ENCODE measurements at regions not wholly inside any gene's neighbourhood (a gene's known extent, or its start where the extent isn't known, plus 50 kb on each side); places are given as distances from the start of the nearest gene placed in this dataset.

GRCh38 chr5:15373151-15373550, 126.8 kb upstream of the FBXL7 start:
- in situ Hi-C loops (cut with MboI; ENCODE audit: low sequenced_read_pairs) (no loop called here), intact Hi-C loops (cut with micrococcal nuclease) (no loop called here), dilution Hi-C loops (cut with HindIII; ENCODE audit: low sequenced_read_pairs, unreplicated experiment) (no loop called here)
- Histone ChIP-seq H2AFZ (replicated peaks; ENCODE audit: low read length, poor library complexity) (no peak overlapping the region), H4K5ac (ENCODE audit: low read depth, low read length) (no peak overlapping the region), H4K8ac (ENCODE audit: low read depth in 2 of 2, low read length in 2 of 2) (no peak overlapping the region), H3K9me1 (ENCODE audit: insufficient read depth, low read length) (no peaks in the 10 kb centered on the region; the same call in 1 of the 2 replicates), H3K9ac (ENCODE audit: low read depth, low read length) (no peak overlapping the region), H3K27ac (ENCODE audit: insufficient read depth, low read length) (no peak overlapping the region), H2BK20ac (ENCODE audit: low read depth, low read length) (no peak overlapping the region), H4K91ac (ENCODE audit: insufficient read depth, low read depth, low read length) (no peak overlapping the region), H3K36me3 (ENCODE audit: control insufficient read depth, insufficient read depth, low read length) (no peaks in the 10 kb centered on the region), H3K4me1 (ENCODE audit: control insufficient read depth, insufficient read depth, low read length) (no peaks in the 10 kb centered on the region), H2AK9ac (replicated peaks; ENCODE audit: low read depth, low read length, poor library complexity) (no peak overlapping the region), H3K27me3 (ENCODE audit: control insufficient read depth, insufficient read depth, low read length) (no peaks in the 10 kb centered on the region; the same call in 1 of the 2 replicates), H2BK5ac (ENCODE audit: low read depth, low read length, poor library complexity, severe bottlenecking) (no peak overlapping the region), H2BK120ac (ENCODE audit: low read depth, low read length) (no peak overlapping the region), H3K14ac (replicated peaks; ENCODE audit: low read depth, low read length) (no peak overlapping the region), H3K18ac (ENCODE audit: low read depth, low read length) (no peak overlapping the region), H3K23ac (ENCODE audit: low read depth, low read length) (no peak overlapping the region), H2BK15ac (ENCODE audit: low read depth, low read length) (no peak overlapping the region), H3K79me1 (ENCODE audit: low read depth in 1 of 2, low read length in 2 of 2) (no peaks in the 10 kb centered on the region), H2AK5ac (ENCODE audit: low read depth, low read length) (no peak overlapping the region), H3K56ac (ENCODE audit: extremely low read depth, insufficient read depth, low read length) (no peak overlapping the region), H3K4ac (ENCODE audit: low read depth, low read length) (no peak overlapping the region), H4K20me1 (ENCODE audit: insufficient read depth, low read length) (no peaks in the 10 kb centered on the region), H3K9me3 (ENCODE audit: control insufficient read depth, insufficient read depth, low read length) (no peaks in the 10 kb centered on the region), H3K4me3 (ENCODE audit: insufficient read depth, low read depth, low read length) (no peak overlapping the region), H3K4me2 (ENCODE audit: low read depth, low read length) (no peak overlapping the region)
- TF ChIP-seq MXI1 (IDR thresholded peaks at IDR 0.05; ENCODE audit: borderline replicate concordance, low read depth, low read length) = no peak
- no peak for TF ChIP-seq BHLHE40 (IDR thresholded peaks at IDR 0.05; ENCODE audit: low read depth, low read length)
- no peak for TF ChIP-seq RFX5 (IDR thresholded peaks at IDR 0.05; ENCODE audit: low read depth, low read length)
- no peak for TF ChIP-seq MAZ (IDR thresholded peaks at IDR 0.05; ENCODE audit: borderline replicate concordance, low read depth, low read length)
- TF ChIP-seq CHD1 (IDR thresholded peaks at IDR 0.05; ENCODE audit: low read depth, low read length) = no peak
- TF ChIP-seq FOS (IDR thresholded peaks at IDR 0.05; ENCODE audit: low read depth, low read length) = no peak
- DNase-seq (no peak), ATAC-seq (ENCODE audit: low read depth) (no peak)
- BruUV-seq (replicated peaks) = no TSS peak
- CTCF ChIA-PET = no interaction called here
- POLR2A ChIA-PET (ENCODE audit: unreplicated experiment) = no interaction called here

All from IMR-90 (cell line).